AG09309 (cell line): ENCODE measurements at regions not wholly inside any gene's neighbourhood (a gene's known extent, or its start where the extent isn't known, plus 50 kb on each side); places are given as distances from the start of the nearest gene placed in this dataset.

ENCODE experiments used
- DNase-seq: peaks from one replicate; pipeline ENCODE4 v3.0.0-alpha.2; 2010; ENCODE audit warnings: low read depth
- H3K4me3 ChIP-seq: 2 replicates; pipeline ENCODE4 v1.5.1; 2011; ENCODE audit warnings: mild to moderate bottlenecking, low read depth, low read length, moderate library complexity; ENCODE audit not compliant: control insufficient read depth
- CTCF ChIP-seq: IDR thresholded peaks from 2 replicates; pipeline ENCODE4 v1.5.1; 2011; ENCODE audit warnings: mild to moderate bottlenecking, low read depth, low read length, inconsistent platforms; ENCODE audit not compliant: insufficient read depth, control insufficient read depth; ENCODE audit errors: missing control alignments

- no peak for DNase-seq
- no peak for TF ChIP-seq CTCF
- no peak overlapping the region for H3K4me3 ChIP-seq
Measured at GRCh38 chr2:211126256-211126655, 569.9 kb downstream of the CPS1 start.

- no peak for DNase-seq
- TF ChIP-seq CTCF = no peak
- no peak overlapping the region for H3K4me3 ChIP-seq
Measured at GRCh38 chr2:211127501-211127900, 571.1 kb downstream of the CPS1 start.

- no peak for TF ChIP-seq CTCF
- H3K4me3 ChIP-seq = no peak overlapping the region
- DNase-seq = no peak
Measured at GRCh38 chr2:211128287-211128686, 571.9 kb downstream of the CPS1 start.

- no peak overlapping the region for H3K4me3 ChIP-seq
- TF ChIP-seq CTCF = no peak
- no peak for DNase-seq
Measured at GRCh38 chr2:211129798-211130197, 573.4 kb downstream of the CPS1 start.

DNA sequence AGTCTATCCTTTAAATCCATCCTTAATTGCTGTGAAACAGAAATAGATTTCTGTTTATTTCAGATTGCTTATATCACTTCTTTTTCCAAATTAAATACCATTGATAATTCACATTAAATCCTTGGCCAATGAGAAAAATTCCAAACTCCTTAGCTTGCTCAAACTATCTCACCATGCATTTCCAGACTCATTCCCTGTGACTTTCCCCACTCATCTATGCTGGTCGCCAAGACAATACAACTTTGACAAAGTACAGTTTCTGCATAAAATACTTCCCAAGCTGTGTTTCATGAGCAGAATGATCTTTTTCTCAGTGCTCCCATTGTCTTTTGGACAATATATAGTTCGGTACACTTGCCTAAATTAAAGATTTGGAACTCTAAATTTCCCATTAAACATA lies 575.6 kb downstream of the CPS1 start:
- DNase-seq = no peak
- TF ChIP-seq CTCF = no peak
- H3K4me3 ChIP-seq = no peak overlapping the region

- DNase-seq = no peak
- no peak for TF ChIP-seq CTCF
- H3K4me3 ChIP-seq = no peak overlapping the region
Measured at GRCh38 chr2:211132573-211132972, 576.2 kb downstream of the CPS1 start.

DNA sequence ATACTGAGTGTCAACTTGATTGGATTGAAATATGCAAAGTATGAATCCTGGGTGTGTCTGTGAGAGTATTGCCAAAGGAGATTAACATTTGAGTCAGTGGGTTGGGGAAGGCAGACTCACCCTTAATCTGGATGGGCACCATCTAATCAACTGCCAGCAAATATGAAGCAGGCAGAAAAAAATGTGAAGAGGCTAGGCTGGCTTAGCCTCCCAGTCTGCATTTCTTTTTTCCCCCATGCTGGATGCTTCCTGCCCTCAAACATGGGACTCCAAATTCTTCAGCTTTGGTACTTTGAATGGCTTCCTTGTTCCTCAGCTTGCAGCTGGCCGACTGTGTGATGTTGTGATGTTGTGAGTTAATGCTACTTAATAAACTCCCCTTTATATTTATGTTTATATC lies 577.4 kb downstream of the CPS1 start:
- no peak for DNase-seq

More for the DNA sequence above, 577.4 kb downstream of the CPS1 start:
- no peak for TF ChIP-seq CTCF
- no peak overlapping the region for H3K4me3 ChIP-seq
